HepG2 (cell line): ENCODE measurements at regions not wholly inside any gene's neighbourhood (a gene's known extent, or its start where the extent isn't known, plus 50 kb on each side); places are given as distances from the start of the nearest gene placed in this dataset.
A peak's percentile ranks its signal among the peaks of the same experiment; 100 is the strongest.

ENCODE experiments used
- ATAC-seq: fragments of 200-7000 bp; cut with Tn5 transposase; 3 replicates; pipeline ENCODE4 v1.9.1; 2020; ENCODE audit warnings: mild to moderate bottlenecking, moderate library complexity
- BruUV-seq: library from RNA; stranded (reverse); fragments of 400-500 nt; replicated peaks from 2 replicates; lab custom pipeline; 2021; lab: Mats Ljungman, UMichigan
- CTCF ChIA-PET: fragments of 300-600 bp; formaldehyde crosslinking; extraction: SDS; loops from one replicate; lab custom pipeline; 2021; ENCODE audit warnings: low total read pairs, inconsistent platforms, low intra/inter-chr PET ratio; lab: Yijun Ruan, JAX
- POLR2A ChIA-PET: fragments of 350-600 bp; sonication (Branson Sonifier 250); formaldehyde crosslinking; loops from one replicate; lab custom pipeline; 2020; ENCODE audit warnings: antibody characterized with exemption, inconsistent platforms; lab: Yijun Ruan, JAX
- DNase-seq: peaks from one replicate; pipeline ENCODE4 v3.0.0-alpha.2; 2015; ENCODE audit warnings: low spot score
- FAIRE-seq: peaks from 3 replicates; lab custom pipeline; 2011; peaks lifted over from hg19 to GRCh38; lab: Jason Lieb, UNC
- H2AFZ ChIP-seq: one replicate; pipeline ENCODE4 v1.6.1; 2011; ENCODE audit warnings: low read length, inconsistent platforms
- H3K27ac ChIP-seq: fragments of 300-600 bp; 3 replicates; pipeline ENCODE4 v1.8.0; 2011; ENCODE audit warnings: mixed run types, mild to moderate bottlenecking, mixed read lengths, low read length, inconsistent platforms; ENCODE audit not compliant: insufficient read depth; ENCODE audit errors: extremely low read length
- H3K27me3 ChIP-seq, 2 experiments: fragments of 200-600 bp in 1 of 2; 2 replicates in 1 of 2; 3 replicates in 1 of 2; pipeline versions ENCODE4 v1.6.0 to v1.8.0; 2011; ENCODE audit warnings: low read length in 2 of 2, mild to moderate bottlenecking in 2 of 2, moderate library complexity in 2 of 2, inconsistent platforms in 1 of 2; ENCODE audit not compliant: insufficient read depth in 2 of 2, control insufficient read depth in 1 of 2
- H3K36me3 ChIP-seq, 2 experiments: fragments of 200-600 bp in 1 of 2; replicated peaks in 1 of 2; 2 replicates in 1 of 2; 3 replicates in 1 of 2; pipeline versions ENCODE4 v1.5.1 to v1.8.0; 2011; ENCODE audit warnings: low read length in 2 of 2, inconsistent platforms in 1 of 2; ENCODE audit not compliant: insufficient read depth in 2 of 2, control insufficient read depth in 1 of 2
- H3K4me1 ChIP-seq: 2 replicates; pipeline ENCODE4 v1.5.1; 2012; ENCODE audit warnings: low read length, inconsistent platforms; ENCODE audit not compliant: insufficient read depth
- H3K4me2 ChIP-seq: 2 replicates; pipeline ENCODE4 v1.6.0; 2011; ENCODE audit warnings: low read depth, low read length, inconsistent platforms
- H3K4me3 ChIP-seq, 3 experiments: fragments of 200-600 bp in 1 of 3; sonication (generic), shearing (Covaris generic) in 1 of 3; replicated peaks in 1 of 3; 2 replicates each; pipeline ENCODE4 v1.5.1; 2011 to 2016; ENCODE audit warnings: low read length in 3 of 3, inconsistent platforms in 2 of 3, low read depth in 2 of 3, mild to moderate bottlenecking in 2 of 3, control low read depth in 1 of 3, mixed read lengths in 1 of 3; ENCODE audit not compliant: insufficient read depth in 1 of 3
- H3K79me2 ChIP-seq: one replicate; pipeline ENCODE4 v1.6.1; 2011; ENCODE audit warnings: low read length, inconsistent platforms; ENCODE audit not compliant: insufficient read depth
- H3K9ac ChIP-seq: 2 replicates; pipeline ENCODE4 v1.6.0; 2011; ENCODE audit warnings: mild to moderate bottlenecking, low read depth, low read length, inconsistent platforms; ENCODE audit not compliant: insufficient read depth
- H3K9me3 ChIP-seq: 2 replicates; pipeline ENCODE4 v1.5.1; 2012; ENCODE audit warnings: mild to moderate bottlenecking, low read length
- H4K20me1 ChIP-seq: 2 replicates; pipeline ENCODE4 v1.6.0; 2011; ENCODE audit warnings: inconsistent platforms, mild to moderate bottlenecking, low read length, moderate library complexity; ENCODE audit not compliant: insufficient read depth
- ARNT2 ChIP-seq: sonication (generic); formaldehyde crosslinking; IDR thresholded peaks from 2 replicates; pipeline ENCODE4 v1.8.0; 2022; ENCODE audit warnings: mild to moderate bottlenecking, low read depth, missing genetic modification reagents, moderate library complexity
- CTCF ChIP-seq: sonication (generic); formaldehyde crosslinking; IDR thresholded peaks from 2 replicates; pipeline ENCODE4 v1.5.0; 2020; ENCODE audit warnings: mild to moderate bottlenecking, missing genetic modification reagents, moderate library complexity
- NFAT5 ChIP-seq: sonication (generic); formaldehyde crosslinking; IDR thresholded peaks from 2 replicates; pipeline ENCODE4 v1.4.0; 2020; ENCODE audit warnings: missing genetic modification reagents
- SRY ChIP-seq: sonication (generic); formaldehyde crosslinking; IDR thresholded peaks from 2 replicates; pipeline ENCODE4 v1.8.0; 2022; ENCODE audit warnings: mild to moderate bottlenecking, missing genetic modification reagents
- WGBS: methylation state at CpG from one replicate; pipeline ENCODE4 v1.1.6; 2017; ENCODE audit warnings: low lambda C conversion rate; 5-methylcytosine and 5-hydroxymethylcytosine counted together
- in situ Hi-C: cut with HindIII; loops from 2 replicates; pipeline ENCODE4 v1.10.0; 2017; ENCODE audit warnings: low pct_unique_long_range_greater_than_20kb; ENCODE audit not compliant: extremely low pct_ligation_motif_present
- intact Hi-C: fragments of 100-400 bp; cut with micrococcal nuclease; formaldehyde crosslinking; loops from one replicate; pipeline ENCODE4 v1.10.0; 2022; ENCODE audit not compliant: unreplicated experiment
- TF ChIP-seq, protein P1 (sequence below): sonication (generic); IDR thresholded peaks from 2 replicates; pipeline ENCODE4 v1.6.1; 2016; ENCODE audit warnings: low read depth, borderline replicate concordance
- TF ChIP-seq, protein P2 (sequence below): sonication (generic); formaldehyde crosslinking; IDR thresholded peaks from 2 replicates; pipeline ENCODE4 v1.8.1; 2023; ENCODE audit warnings: mild to moderate bottlenecking, missing genetic modification reagents, borderline replicate concordance
- TF ChIP-seq, protein P3 (sequence below): sonication (generic); formaldehyde crosslinking; conservative IDR thresholded peaks from 2 replicates; pipeline ENCODE4 v1.4.0; 2020; ENCODE audit warnings: missing genetic modification reagents

DNA sequence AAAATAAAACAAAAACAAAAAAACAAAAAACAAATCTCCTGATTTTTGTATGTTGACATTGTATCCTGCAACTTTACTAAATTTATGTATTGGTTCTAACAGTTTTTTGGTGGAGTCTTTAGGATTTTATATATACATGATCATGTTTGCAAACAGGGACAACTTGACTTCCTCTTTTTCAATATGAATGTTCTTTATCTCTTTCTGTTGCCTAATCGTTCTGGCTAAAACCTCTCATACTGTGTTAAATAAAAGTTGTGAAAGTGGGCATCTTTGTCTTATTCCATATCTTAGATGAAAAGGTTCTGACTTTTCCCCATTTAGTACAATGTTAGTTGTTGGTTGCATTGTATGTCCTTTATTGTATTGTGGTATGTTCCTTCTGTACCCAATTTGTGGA lies 261.7 kb upstream of the NOX3 start (continued):
- TF ChIP-seq NFAT5 (no peak), ARNT2 (no peak), SRY (no peak)
- TF ChIP-seq, protein P1, sequence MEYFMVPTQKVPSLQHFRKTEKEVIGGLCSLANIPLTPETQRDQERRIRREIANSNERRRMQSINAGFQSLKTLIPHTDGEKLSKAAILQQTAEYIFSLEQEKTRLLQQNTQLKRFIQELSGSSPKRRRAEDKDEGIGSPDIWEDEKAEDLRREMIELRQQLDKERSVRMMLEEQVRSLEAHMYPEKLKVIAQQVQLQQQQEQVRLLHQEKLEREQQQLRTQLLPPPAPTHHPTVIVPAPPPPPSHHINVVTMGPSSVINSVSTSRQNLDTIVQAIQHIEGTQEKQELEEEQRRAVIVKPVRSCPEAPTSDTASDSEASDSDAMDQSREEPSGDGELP, result no peak
- TF ChIP-seq, protein P2, sequence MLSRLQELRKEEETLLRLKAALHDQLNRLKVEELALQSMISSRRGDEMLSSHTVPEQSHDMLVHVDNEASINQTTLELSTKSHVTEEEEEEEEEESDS (CRISPR knock-in tag), result no peak

GRCh38 chr6:155710704-155711103 lies 255.1 kb upstream of the NOX3 start:
- in situ Hi-C loops, result no loop called here
- TF ChIP-seq, protein P3, sequence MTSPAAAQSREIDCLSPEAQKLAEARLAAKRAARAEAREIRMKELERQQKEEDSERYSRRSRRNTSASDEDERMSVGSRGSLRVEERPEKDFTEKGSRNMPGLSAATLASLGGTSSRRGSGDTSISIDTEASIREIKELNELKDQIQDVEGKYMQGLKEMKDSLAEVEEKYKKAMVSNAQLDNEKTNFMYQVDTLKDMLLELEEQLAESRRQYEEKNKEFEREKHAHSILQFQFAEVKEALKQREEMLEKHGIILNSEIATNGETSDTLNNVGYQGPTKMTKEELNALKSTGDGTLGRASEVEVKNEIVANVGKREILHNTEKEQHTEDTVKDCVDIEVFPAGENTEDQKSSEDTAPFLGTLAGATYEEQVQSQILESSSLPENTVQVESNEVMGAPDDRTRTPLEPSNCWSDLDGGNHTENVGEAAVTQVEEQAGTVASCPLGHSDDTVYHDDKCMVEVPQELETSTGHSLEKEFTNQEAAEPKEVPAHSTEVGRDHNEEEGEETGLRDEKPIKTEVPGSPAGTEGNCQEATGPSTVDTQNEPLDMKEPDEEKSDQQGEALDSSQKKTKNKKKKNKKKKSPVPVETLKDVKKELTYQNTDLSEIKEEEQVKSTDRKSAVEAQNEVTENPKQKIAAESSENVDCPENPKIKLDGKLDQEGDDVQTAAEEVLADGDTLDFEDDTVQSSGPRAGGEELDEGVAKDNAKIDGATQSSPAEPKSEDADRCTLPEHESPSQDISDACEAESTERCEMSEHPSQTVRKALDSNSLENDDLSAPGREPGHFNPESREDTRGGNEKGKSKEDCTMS (CRISPR knock-in tag), result no peak
- TF ChIP-seq CTCF (CRISPR knock-in tag), result 0 out of 2 replicates have a peak, but pooled peaks have one; percentile 5
- FAIRE-seq (no peak), DNase-seq (no peak), ATAC-seq (peak; percentile 64)
- Histone ChIP-seq H3K9ac (no peak overlapping the region), H4K20me1 (no peaks in the 10 kb centered on the region), H3K4me1 (peaks cover 15% of the 10 kb centered on the region), H3K27ac (no peak overlapping the region), H3K4me3 (no peak overlapping the region), H3K36me3 (no peaks in the 10 kb centered on the region), H2AFZ (no peak overlapping the region), H3K27me3 (peaks cover 0 to 4% of the 10 kb centered on the region in 2 experiments; a peak in 1 of 5 replicates), H3K4me2 (no peak overlapping the region), H3K79me2 (no peaks in the 10 kb centered on the region), H3K9me3 (no peaks in the 10 kb centered on the region)
- intact Hi-C loops, result loop anchor here (2.0 kb wide), 1 partner anchor 418 kb away; no protein-coding TSS in a partner anchor
- no TSS peak for BruUV-seq
- ChIA-PET CTCF (no interaction called here), POLR2A (no interaction called here)
- 9% methylated on average over 2 of the region's 2 CpGs for WGBS
